ENCODE measurements at regions not wholly inside any gene's neighbourhood (a gene's known extent, or its start where the extent isn't known, plus 50 kb on each side); places are given as distances from the start of the nearest gene placed in this dataset.

DNA sequence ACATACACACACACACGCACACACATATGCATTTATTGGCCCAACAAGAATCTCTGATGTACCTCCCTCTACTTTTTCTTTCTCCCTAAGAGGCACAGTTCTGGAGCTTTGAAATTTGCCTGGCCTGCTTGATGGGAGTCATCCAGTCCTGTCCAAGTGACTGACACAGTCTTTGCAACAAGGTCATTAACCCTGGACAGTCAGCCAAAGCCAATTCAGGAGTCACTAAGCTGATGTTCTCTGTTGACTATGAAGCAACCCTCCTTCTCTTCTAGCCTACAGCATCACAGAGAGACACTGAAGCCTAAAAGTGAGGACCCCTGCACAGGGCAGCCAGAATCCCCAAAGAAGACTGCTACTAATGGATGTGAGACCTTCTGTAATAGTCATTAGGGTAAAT is 123.1 kb downstream of the HHIPL2 start:
- Histone ChIP-seq H3K4me1 (ENCODE audit: control insufficient read depth, insufficient read depth, low read length) (no peaks in the 10 kb centered on the region), H3K36me3 (ENCODE audit: control insufficient read depth in 2 of 2, insufficient read depth in 1 of 2, low read length in 2 of 2) (no peaks in the 10 kb centered on the region), H3K27ac (ENCODE audit: extremely low read depth, low read depth, low read length) (no peak overlapping the region), H3K9me3 (ENCODE audit: control insufficient read depth, insufficient read depth, low read depth, low read length) (no peaks in the 10 kb centered on the region), H3K4me3 (ENCODE audit: low read depth, low read length) (no peak overlapping the region)
- ChIA-PET POLR2A (no interaction called here), CTCF (interaction anchor here (0.6 to 1.7 kb wide), 2 partner anchors 30 to 306 kb away, joined by 3 to 5 read pairs; no protein-coding TSS in a partner anchor)
- no peak for TF ChIP-seq IKZF3 (tag by site-specific recombination; IDR thresholded peaks at IDR 0.05)
- TF ChIP-seq, protein P1, sequence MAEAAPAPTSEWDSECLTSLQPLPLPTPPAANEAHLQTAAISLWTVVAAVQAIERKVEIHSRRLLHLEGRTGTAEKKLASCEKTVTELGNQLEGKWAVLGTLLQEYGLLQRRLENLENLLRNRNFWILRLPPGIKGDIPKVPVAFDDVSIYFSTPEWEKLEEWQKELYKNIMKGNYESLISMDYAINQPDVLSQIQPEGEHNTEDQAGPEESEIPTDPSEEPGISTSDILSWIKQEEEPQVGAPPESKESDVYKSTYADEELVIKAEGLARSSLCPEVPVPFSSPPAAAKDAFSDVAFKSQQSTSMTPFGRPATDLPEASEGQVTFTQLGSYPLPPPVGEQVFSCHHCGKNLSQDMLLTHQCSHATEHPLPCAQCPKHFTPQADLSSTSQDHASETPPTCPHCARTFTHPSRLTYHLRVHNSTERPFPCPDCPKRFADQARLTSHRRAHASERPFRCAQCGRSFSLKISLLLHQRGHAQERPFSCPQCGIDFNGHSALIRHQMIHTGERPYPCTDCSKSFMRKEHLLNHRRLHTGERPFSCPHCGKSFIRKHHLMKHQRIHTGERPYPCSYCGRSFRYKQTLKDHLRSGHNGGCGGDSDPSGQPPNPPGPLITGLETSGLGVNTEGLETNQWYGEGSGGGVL (tag by site-specific recombination; IDR thresholded peaks at IDR 0.05): no peak
- no peak for TF ChIP-seq KLF7 (tag by site-specific recombination; IDR thresholded peaks at IDR 0.05; ENCODE audit: borderline replicate concordance)
- no peak for TF ChIP-seq BCL11A (tag by site-specific recombination; IDR thresholded peaks at IDR 0.05; ENCODE audit: low read depth)
- no peak for TF ChIP-seq ZNF423 (tag by site-specific recombination; IDR thresholded peaks at IDR 0.05)
- no peak for TF ChIP-seq ZNF292 (tag by site-specific recombination; IDR thresholded peaks at IDR 0.05; ENCODE audit: borderline replicate concordance, low read depth)

DNA sequence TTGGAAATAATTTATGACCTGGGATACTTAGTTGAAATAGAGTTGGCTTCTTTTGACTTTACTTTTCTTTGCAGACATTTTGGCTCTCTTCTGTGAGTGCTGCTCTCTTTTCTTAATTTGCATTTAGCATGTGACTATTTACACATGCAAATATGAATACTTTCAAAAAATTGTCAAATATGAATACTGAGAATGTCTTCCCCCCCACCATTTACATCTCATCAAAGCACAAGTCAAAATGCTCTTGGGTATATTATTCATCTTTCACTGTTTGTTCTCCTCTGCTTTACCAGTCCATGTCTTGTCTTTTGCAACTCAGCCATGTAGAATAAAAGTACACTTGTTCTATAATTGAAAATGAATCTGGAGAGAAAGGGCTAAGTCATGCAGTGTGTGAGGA is 126.5 kb downstream of the HHIPL2 start:
- no peak overlapping the region for H3K4me3 ChIP-seq (ENCODE audit: low read depth, low read length)
- no peaks in the 10 kb centered on the region for H3K4me1 ChIP-seq (ENCODE audit: control insufficient read depth, insufficient read depth, low read length)
- ChIA-PET CTCF (interaction anchor here (0.6 kb wide), 1 partner anchor 28 kb away, joined by 6 read pairs; no protein-coding TSS in a partner anchor), POLR2A (no interaction called here)
- H3K27ac ChIP-seq (ENCODE audit: extremely low read depth, low read depth, low read length): no peak overlapping the region
- H3K36me3 ChIP-seq (ENCODE audit: control insufficient read depth in 2 of 2, insufficient read depth in 1 of 2, low read length in 2 of 2): no peaks in the 10 kb centered on the region
- H3K9me3 ChIP-seq (ENCODE audit: control insufficient read depth, insufficient read depth, low read depth, low read length): no peaks in the 10 kb centered on the region
- TF ChIP-seq, protein P2, sequence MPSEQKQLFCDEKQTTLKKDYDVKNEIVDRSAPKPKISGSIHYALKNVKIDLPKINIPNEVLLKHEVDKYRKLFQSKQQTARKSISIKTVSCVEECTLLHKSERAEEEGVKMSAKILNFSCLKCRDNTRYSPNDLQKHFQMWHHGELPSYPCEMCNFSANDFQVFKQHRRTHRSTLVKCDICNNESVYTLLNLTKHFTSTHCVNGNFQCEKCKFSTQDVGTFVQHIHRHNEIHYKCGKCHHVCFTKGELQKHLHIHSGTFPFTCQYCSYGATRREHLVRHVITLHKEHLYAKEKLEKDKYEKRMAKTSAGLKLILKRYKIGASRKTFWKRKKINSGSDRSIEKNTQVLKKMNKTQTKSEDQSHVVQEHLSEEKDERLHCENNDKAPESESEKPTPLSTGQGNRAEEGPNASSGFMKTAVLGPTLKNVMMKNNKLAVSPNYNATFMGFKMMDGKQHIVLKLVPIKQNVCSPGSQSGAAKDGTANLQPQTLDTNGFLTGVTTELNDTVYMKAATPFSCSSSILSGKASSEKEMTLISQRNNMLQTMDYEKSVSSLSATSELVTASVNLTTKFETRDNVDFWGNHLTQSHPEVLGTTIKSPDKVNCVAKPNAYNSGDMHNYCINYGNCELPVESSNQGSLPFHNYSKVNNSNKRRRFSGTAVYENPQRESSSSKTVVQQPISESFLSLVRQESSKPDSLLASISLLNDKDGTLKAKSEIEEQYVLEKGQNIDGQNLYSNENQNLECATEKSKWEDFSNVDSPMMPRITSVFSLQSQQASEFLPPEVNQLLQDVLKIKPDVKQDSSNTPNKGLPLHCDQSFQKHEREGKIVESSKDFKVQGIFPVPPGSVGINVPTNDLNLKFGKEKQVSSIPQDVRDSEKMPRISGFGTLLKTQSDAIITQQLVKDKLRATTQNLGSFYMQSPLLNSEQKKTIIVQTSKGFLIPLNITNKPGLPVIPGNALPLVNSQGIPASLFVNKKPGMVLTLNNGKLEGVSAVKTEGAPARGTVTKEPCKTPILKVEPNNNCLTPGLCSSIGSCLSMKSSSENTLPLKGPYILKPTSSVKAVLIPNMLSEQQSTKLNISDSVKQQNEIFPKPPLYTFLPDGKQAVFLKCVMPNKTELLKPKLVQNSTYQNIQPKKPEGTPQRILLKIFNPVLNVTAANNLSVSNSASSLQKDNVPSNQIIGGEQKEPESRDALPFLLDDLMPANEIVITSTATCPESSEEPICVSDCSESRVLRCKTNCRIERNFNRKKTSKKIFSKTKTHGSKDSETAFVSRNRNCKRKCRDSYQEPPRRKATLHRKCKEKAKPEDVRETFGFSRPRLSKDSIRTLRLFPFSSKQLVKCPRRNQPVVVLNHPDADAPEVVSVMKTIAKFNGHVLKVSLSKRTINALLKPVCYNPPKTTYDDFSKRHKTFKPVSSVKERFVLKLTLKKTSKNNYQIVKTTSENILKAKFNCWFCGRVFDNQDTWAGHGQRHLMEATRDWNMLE (tag by site-specific recombination; conservative IDR thresholded peaks at IDR 0.05; ENCODE audit: low read depth): no peak
- TF ChIP-seq ZNF324 (tag by site-specific recombination; IDR thresholded peaks at IDR 0.05): no peak
- TF ChIP-seq ZNF223 (tag by site-specific recombination; IDR thresholded peaks at IDR 0.05): no peak
- TF ChIP-seq ZNF791 (tag by site-specific recombination; IDR thresholded peaks at IDR 0.05): no peak
- TF ChIP-seq, protein P3, sequence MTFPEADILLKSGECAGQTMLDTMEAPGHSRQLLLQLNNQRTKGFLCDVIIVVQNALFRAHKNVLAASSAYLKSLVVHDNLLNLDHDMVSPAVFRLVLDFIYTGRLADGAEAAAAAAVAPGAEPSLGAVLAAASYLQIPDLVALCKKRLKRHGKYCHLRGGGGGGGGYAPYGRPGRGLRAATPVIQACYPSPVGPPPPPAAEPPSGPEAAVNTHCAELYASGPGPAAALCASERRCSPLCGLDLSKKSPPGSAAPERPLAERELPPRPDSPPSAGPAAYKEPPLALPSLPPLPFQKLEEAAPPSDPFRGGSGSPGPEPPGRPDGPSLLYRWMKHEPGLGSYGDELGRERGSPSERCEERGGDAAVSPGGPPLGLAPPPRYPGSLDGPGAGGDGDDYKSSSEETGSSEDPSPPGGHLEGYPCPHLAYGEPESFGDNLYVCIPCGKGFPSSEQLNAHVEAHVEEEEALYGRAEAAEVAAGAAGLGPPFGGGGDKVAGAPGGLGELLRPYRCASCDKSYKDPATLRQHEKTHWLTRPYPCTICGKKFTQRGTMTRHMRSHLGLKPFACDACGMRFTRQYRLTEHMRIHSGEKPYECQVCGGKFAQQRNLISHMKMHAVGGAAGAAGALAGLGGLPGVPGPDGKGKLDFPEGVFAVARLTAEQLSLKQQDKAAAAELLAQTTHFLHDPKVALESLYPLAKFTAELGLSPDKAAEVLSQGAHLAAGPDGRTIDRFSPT (tag by site-specific recombination; IDR thresholded peaks at IDR 0.05): no peak
- TF ChIP-seq, protein P4, sequence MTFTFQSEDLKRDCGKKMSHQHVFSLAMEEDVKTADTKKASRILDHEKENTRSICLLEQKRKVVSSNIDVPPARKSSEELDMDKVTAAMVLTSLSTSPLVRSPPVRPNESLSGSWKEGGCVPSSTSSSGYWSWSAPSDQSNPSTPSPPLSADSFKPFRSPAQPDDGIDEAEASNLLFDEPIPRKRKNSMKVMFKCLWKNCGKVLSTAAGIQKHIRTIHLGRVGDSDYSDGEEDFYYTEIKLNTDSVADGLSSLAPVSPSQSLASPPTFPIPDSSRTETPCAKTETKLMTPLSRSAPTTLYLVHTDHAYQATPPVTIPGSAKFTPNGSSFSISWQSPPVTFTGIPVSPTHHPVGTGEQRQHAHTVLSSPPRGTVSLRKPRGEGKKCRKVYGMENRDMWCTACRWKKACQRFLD (tag by site-specific recombination; IDR thresholded peaks at IDR 0.05): no peak
- no peak for TF ChIP-seq KLF1 (tag by site-specific recombination; IDR thresholded peaks at IDR 0.05)
- no peak for TF ChIP-seq ZNF558 (tag by site-specific recombination; IDR thresholded peaks at IDR 0.05)
- TF ChIP-seq ZNF24 (tag by site-specific recombination; IDR thresholded peaks at IDR 0.05): no peak
- TF ChIP-seq, protein P5, sequence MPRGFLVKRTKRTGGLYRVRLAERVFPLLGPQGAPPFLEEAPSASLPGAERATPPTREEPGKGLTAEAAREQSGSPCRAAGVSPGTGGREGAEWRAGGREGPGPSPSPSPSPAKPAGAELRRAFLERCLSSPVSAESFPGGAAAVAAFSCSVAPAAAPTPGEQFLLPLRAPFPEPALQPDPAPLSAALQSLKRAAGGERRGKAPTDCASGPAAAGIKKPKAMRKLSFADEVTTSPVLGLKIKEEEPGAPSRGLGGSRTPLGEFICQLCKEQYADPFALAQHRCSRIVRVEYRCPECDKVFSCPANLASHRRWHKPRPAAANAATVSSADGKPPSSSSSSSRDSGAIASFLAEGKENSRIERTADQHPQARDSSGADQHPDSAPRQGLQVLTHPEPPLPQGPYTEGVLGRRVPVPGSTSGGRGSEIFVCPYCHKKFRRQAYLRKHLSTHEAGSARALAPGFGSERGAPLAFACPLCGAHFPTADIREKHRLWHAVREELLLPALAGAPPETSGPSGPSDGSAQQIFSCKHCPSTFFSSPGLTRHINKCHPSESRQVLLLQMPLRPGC (tag by site-specific recombination; IDR thresholded peaks at IDR 0.05): no peak
- TF ChIP-seq HOXD13 (CRISPR knock-in tag; IDR thresholded peaks at IDR 0.05; ENCODE audit: borderline replicate concordance): no peak
- no peak for TF ChIP-seq ZNF132 (tag by site-specific recombination; IDR thresholded peaks at IDR 0.05; ENCODE audit: borderline replicate concordance)
- no peak for TF ChIP-seq ZNF155 (tag by site-specific recombination; IDR thresholded peaks at IDR 0.05)
- no peak for TF ChIP-seq ZBTB1 (tag by site-specific recombination; IDR thresholded peaks at IDR 0.05)
- TF ChIP-seq, protein P6, sequence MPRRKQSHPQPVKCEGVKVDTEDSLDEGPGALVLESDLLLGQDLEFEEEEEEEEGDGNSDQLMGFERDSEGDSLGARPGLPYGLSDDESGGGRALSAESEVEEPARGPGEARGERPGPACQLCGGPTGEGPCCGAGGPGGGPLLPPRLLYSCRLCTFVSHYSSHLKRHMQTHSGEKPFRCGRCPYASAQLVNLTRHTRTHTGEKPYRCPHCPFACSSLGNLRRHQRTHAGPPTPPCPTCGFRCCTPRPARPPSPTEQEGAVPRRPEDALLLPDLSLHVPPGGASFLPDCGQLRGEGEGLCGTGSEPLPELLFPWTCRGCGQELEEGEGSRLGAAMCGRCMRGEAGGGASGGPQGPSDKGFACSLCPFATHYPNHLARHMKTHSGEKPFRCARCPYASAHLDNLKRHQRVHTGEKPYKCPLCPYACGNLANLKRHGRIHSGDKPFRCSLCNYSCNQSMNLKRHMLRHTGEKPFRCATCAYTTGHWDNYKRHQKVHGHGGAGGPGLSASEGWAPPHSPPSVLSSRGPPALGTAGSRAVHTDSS (tag by site-specific recombination; IDR thresholded peaks at IDR 0.05): no peak
- no peak for TF ChIP-seq ZNF37A (tag by site-specific recombination; IDR thresholded peaks at IDR 0.05)
- TF ChIP-seq ZNF140 (tag by site-specific recombination; IDR thresholded peaks at IDR 0.05): no peak

Measured in HEK293 (cell line).